ENCODE measurements at regions not wholly inside any gene's neighbourhood (a gene's known extent, or its start where the extent isn't known, plus 50 kb on each side); places are given as distances from the start of the nearest gene placed in this dataset.
A peak's percentile ranks its signal among the peaks of the same experiment; 100 is the strongest.

- Histone ChIP-seq H2AK5ac (ENCODE audit: low read length) (no peak overlapping the region), H2BK15ac (replicated peaks; ENCODE audit: low read depth) (no peak overlapping the region), H2BK120ac (ENCODE audit: low read depth, low read length) (no peak overlapping the region), H4K5ac (ENCODE audit: low read length) (no peak overlapping the region), H3K4me2 (ENCODE audit: low read length) (no peak overlapping the region), H3K27ac (ENCODE audit: low read depth, low read length) (no peak overlapping the region), H3K18ac (ENCODE audit: low read length) (no peak overlapping the region), H3K4ac (ENCODE audit: low read depth, low read length) (no peak overlapping the region), H3K79me1 (ENCODE audit: low read length) (peaks cover 7% of the 10 kb centered on the region), H3K4me1 (ENCODE audit: control insufficient read depth, low read depth, low read length) (no peaks in the 10 kb centered on the region), H3K56ac (ENCODE audit: low read length) (no peak overlapping the region), H3K36me3 (ENCODE audit: control insufficient read depth, insufficient read depth, low read length) (no peaks in the 10 kb centered on the region), H3K23ac (ENCODE audit: low read length) (no peak overlapping the region), H3K4me3 (ENCODE audit: low read length) (no peak overlapping the region), H3K27me3 (ENCODE audit: insufficient read depth, low read length, poor library complexity) (no peaks in the 10 kb centered on the region), H2BK5ac (ENCODE audit: low read length) (no peak overlapping the region), H3K79me2 (ENCODE audit: control insufficient read depth, insufficient read depth, low read length) (peaks cover 2% of the 10 kb centered on the region), H4K8ac (ENCODE audit: low read depth, low read length) (no peak overlapping the region), H3K9ac (ENCODE audit: low read length) (no peak overlapping the region)
- DNase-seq, result no peak
- no CpG with 5 or more reads among the region's 4 CpGs for WGBS (ENCODE audit: extremely low coverage, insufficient coverage, low lambda C conversion rate)
Observed at GRCh38 chr4:112847781-112848180, 201.7 kb upstream of the ANK2 start.

DNA sequence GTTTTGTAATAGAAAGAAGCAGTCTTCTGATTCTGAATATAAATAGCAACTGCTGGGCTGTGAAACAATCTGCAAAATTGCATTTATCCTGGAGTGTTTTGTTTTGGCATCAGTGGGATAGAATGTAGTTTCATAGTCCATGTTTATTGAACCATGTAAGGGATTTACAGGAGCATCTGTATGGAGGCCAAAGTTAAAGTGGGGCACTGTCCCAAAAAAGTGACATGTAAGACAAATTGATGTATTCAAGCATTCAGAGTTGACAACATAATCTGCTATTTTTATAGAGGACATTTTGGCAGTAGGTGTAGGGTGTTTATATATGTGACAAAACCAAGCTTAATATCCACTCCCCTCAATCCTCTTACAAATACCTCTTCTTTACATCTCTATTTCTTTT, 200.5 kb upstream of the ANK2 start:
- H3K27me3 ChIP-seq (ENCODE audit: insufficient read depth, low read length, poor library complexity), result no peaks in the 10 kb centered on the region
- H3K4ac ChIP-seq (ENCODE audit: low read depth, low read length), result no peak overlapping the region
- no peak overlapping the region for H3K9ac ChIP-seq (ENCODE audit: low read length)
- no peak overlapping the region for H4K8ac ChIP-seq (ENCODE audit: low read depth, low read length)
- H3K4me2 ChIP-seq (ENCODE audit: low read length), result no peak overlapping the region
- no peak overlapping the region for H2AK5ac ChIP-seq (ENCODE audit: low read length)
- no peak overlapping the region for H3K4me3 ChIP-seq (ENCODE audit: low read length)
- no peak overlapping the region for H2BK120ac ChIP-seq (ENCODE audit: low read depth, low read length)
- no peaks in the 10 kb centered on the region for H3K36me3 ChIP-seq (ENCODE audit: control insufficient read depth, insufficient read depth, low read length)
- H3K79me1 ChIP-seq (ENCODE audit: low read length), result peaks cover 5% of the 10 kb centered on the region
- H3K56ac ChIP-seq (ENCODE audit: low read length), result no peak overlapping the region
- H3K4me1 ChIP-seq (ENCODE audit: control insufficient read depth, low read depth, low read length), result no peaks in the 10 kb centered on the region
- H4K5ac ChIP-seq (ENCODE audit: low read length), result no peak overlapping the region
- peaks cover 2% of the 10 kb centered on the region for H3K79me2 ChIP-seq (ENCODE audit: control insufficient read depth, insufficient read depth, low read length)
- no peak for DNase-seq
- H3K18ac ChIP-seq (ENCODE audit: low read length), result no peak overlapping the region
- H3K23ac ChIP-seq (ENCODE audit: low read length), result no peak overlapping the region
- H2BK15ac ChIP-seq (replicated peaks; ENCODE audit: low read depth), result no peak overlapping the region
- H2BK5ac ChIP-seq (ENCODE audit: low read length), result no peak overlapping the region
- H3K27ac ChIP-seq (ENCODE audit: low read depth, low read length), result no peak overlapping the region

DNA sequence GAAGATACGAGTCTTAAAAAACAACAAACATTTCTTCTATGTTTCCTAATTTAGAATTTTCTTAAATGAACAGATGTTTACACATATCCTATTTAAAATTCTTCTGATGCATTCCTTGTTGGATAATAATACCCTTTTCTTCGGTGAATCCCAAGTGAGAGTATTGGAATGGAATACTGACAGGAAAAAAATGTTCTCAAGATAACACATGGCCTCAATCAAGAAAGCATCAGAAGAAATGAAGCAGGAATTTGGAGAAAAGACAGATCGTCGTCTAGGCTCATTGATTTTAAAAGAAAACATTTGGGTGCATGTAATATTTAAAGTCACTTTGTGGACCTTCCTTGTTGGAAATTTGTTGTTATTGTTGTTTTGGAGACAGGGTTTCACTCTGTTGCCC, 196.9 kb upstream of the ANK2 start:
- H3K4ac ChIP-seq (ENCODE audit: low read depth, low read length), result no peak overlapping the region
- no peak overlapping the region for H4K5ac ChIP-seq (ENCODE audit: low read length)
- 100% methylated on average over 1 of the region's 4 CpGs for WGBS (ENCODE audit: extremely low coverage, insufficient coverage, low lambda C conversion rate)
- H2BK15ac ChIP-seq (replicated peaks; ENCODE audit: low read depth), result no peak overlapping the region
- no peak overlapping the region for H3K27ac ChIP-seq (ENCODE audit: low read depth, low read length)
- no peak overlapping the region for H3K4me3 ChIP-seq (ENCODE audit: low read length)
- peaks cover 7% of the 10 kb centered on the region for H3K79me1 ChIP-seq (ENCODE audit: low read length)
- no peaks in the 10 kb centered on the region for H3K36me3 ChIP-seq (ENCODE audit: control insufficient read depth, insufficient read depth, low read length)
- peaks cover 3% of the 10 kb centered on the region for H3K79me2 ChIP-seq (ENCODE audit: control insufficient read depth, insufficient read depth, low read length)
- no peak overlapping the region for H2AK5ac ChIP-seq (ENCODE audit: low read length)
- no peak overlapping the region for H2BK120ac ChIP-seq (ENCODE audit: low read depth, low read length)
- no peak overlapping the region for H3K23ac ChIP-seq (ENCODE audit: low read length)
- no peak overlapping the region for H4K8ac ChIP-seq (ENCODE audit: low read depth, low read length)
- H3K4me1 ChIP-seq (ENCODE audit: control insufficient read depth, low read depth, low read length), result peaks cover 2% of the 10 kb centered on the region
- no peaks in the 10 kb centered on the region for H3K27me3 ChIP-seq (ENCODE audit: insufficient read depth, low read length, poor library complexity)
- no peak overlapping the region for H3K18ac ChIP-seq (ENCODE audit: low read length)
- H3K4me2 ChIP-seq (ENCODE audit: low read length), result no peak overlapping the region
- no peak for DNase-seq
- H2BK5ac ChIP-seq (ENCODE audit: low read length), result no peak overlapping the region
- no peak overlapping the region for H3K9ac ChIP-seq (ENCODE audit: low read length)
- no peak overlapping the region for H3K56ac ChIP-seq (ENCODE audit: low read length)

DNA sequence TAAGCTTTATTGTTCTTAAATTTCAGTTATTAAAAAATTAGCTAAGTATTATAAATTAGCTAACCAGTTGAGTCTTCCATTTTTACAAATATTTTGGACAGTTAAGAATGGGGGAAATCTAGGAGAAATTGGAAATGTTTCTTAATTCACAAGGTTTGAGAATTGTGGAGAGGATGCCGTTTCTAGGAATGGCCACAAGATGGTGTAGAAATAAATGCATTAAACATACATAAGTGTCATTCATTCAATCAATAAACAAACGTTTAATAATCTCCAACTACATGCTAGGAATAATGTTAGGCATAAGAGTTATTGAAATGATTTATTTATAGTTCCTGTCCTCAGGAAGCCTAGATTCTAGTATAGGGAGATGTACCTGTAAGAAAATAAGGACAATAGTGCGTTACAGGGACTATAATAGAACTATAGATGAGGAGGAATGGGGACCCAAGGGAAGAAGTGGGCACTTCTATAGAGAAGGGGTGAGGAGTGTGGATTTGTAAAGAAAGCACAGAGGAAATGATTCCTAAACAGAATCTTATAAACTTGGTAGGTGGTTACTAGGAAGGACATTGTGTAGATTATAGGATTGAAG, 195.7 kb upstream of the ANK2 start:
- Histone ChIP-seq H3K4me3 (ENCODE audit: low read length) (no peak overlapping the region), H2BK5ac (ENCODE audit: low read length) (no peak overlapping the region), H3K56ac (ENCODE audit: low read length) (no peak overlapping the region), H3K4me1 (ENCODE audit: control insufficient read depth, low read depth, low read length) (peaks cover 3% of the 10 kb centered on the region), H3K4me2 (ENCODE audit: low read length) (no peak overlapping the region), H4K8ac (ENCODE audit: low read depth, low read length) (no peak overlapping the region), H2AK5ac (ENCODE audit: low read length) (no peak overlapping the region), H3K36me3 (ENCODE audit: control insufficient read depth, insufficient read depth, low read length) (no peaks in the 10 kb centered on the region), H2BK15ac (replicated peaks; ENCODE audit: low read depth) (no peak overlapping the region), H2BK120ac (ENCODE audit: low read depth, low read length) (no peak overlapping the region), H3K27me3 (ENCODE audit: insufficient read depth, low read length, poor library complexity) (no peaks in the 10 kb centered on the region), H3K23ac (ENCODE audit: low read length) (no peak overlapping the region), H3K9ac (ENCODE audit: low read length) (no peak overlapping the region), H3K79me1 (ENCODE audit: low read length) (peaks cover 7% of the 10 kb centered on the region), H3K79me2 (ENCODE audit: control insufficient read depth, insufficient read depth, low read length) (peaks cover 3% of the 10 kb centered on the region), H3K18ac (ENCODE audit: low read length) (no peak overlapping the region), H3K27ac (ENCODE audit: low read depth, low read length) (no peak overlapping the region), H3K4ac (ENCODE audit: low read depth, low read length) (no peak overlapping the region), H4K5ac (ENCODE audit: low read length) (no peak overlapping the region)
- WGBS (ENCODE audit: extremely low coverage, insufficient coverage, low lambda C conversion rate), result no CpG with 5 or more reads among the region's 3 CpGs
- no peak for DNase-seq

- no peak overlapping the region for H2BK15ac ChIP-seq (replicated peaks; ENCODE audit: low read depth)
- H3K4me2 ChIP-seq (ENCODE audit: low read length), result no peak overlapping the region
- H3K27ac ChIP-seq (ENCODE audit: low read depth, low read length), result peak overlapping the region; percentile 0
- H3K23ac ChIP-seq (ENCODE audit: low read length), result no peak overlapping the region
- peaks cover 7% of the 10 kb centered on the region for H3K79me1 ChIP-seq (ENCODE audit: low read length)
- no peak overlapping the region for H4K5ac ChIP-seq (ENCODE audit: low read length)
- peaks cover 8% of the 10 kb centered on the region for H3K4me1 ChIP-seq (ENCODE audit: control insufficient read depth, low read depth, low read length)
- H3K4me3 ChIP-seq (ENCODE audit: low read length), result no peak overlapping the region
- no peak overlapping the region for H2AK5ac ChIP-seq (ENCODE audit: low read length)
- no peak overlapping the region for H3K9ac ChIP-seq (ENCODE audit: low read length)
- H3K18ac ChIP-seq (ENCODE audit: low read length), result no peak overlapping the region
- no peaks in the 10 kb centered on the region for H3K27me3 ChIP-seq (ENCODE audit: insufficient read depth, low read length, poor library complexity)
- H3K56ac ChIP-seq (ENCODE audit: low read length), result no peak overlapping the region
- no peak overlapping the region for H2BK120ac ChIP-seq (ENCODE audit: low read depth, low read length)
- DNase-seq, result peak; percentile 87
- H4K8ac ChIP-seq (ENCODE audit: low read depth, low read length), result no peak overlapping the region
- H2BK5ac ChIP-seq (ENCODE audit: low read length), result peak overlapping the region; percentile 76
- no peak overlapping the region for H3K4ac ChIP-seq (ENCODE audit: low read depth, low read length)
- peaks cover 3% of the 10 kb centered on the region for H3K79me2 ChIP-seq (ENCODE audit: control insufficient read depth, insufficient read depth, low read length)
- no peaks in the 10 kb centered on the region for H3K36me3 ChIP-seq (ENCODE audit: control insufficient read depth, insufficient read depth, low read length)
Observed at GRCh38 chr4:112854420-112854819, 195.0 kb upstream of the ANK2 start.

DNA sequence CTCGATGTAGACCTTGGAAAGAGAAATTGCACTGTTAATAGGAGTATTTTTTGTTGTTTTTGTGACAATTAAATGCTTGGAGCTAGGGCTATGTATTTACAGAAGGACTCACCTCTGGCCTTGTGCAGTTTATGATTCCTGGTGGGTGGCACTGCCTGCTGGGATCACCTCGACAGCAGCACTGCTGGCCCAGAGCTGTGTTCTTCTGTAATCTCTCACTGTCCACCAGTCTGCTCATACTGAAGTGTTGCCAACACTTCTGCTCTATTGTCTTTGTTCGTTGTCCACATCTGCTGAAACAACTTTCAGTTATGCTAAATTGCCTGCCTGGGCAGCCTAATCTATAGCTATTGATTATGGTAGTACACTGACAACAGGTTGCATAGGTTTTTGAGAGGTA, 194.4 kb upstream of the ANK2 start:
- Histone ChIP-seq H4K5ac (ENCODE audit: low read length) (no peak overlapping the region), H3K27ac (ENCODE audit: low read depth, low read length) (no peak overlapping the region), H3K56ac (ENCODE audit: low read length) (peak overlapping the region; percentile 54), H2AK5ac (ENCODE audit: low read length) (no peak overlapping the region), H2BK15ac (replicated peaks; ENCODE audit: low read depth) (no peak overlapping the region), H3K79me2 (ENCODE audit: control insufficient read depth, insufficient read depth, low read length) (peaks cover 3% of the 10 kb centered on the region), H3K4ac (ENCODE audit: low read depth, low read length) (no peak overlapping the region), H3K36me3 (ENCODE audit: control insufficient read depth, insufficient read depth, low read length) (no peaks in the 10 kb centered on the region), H3K18ac (ENCODE audit: low read length) (no peak overlapping the region), H3K4me2 (ENCODE audit: low read length) (no peak overlapping the region), H2BK5ac (ENCODE audit: low read length) (peak overlapping the region; percentile 71), H2BK120ac (ENCODE audit: low read depth, low read length) (no peak overlapping the region), H3K27me3 (ENCODE audit: insufficient read depth, low read length, poor library complexity) (no peaks in the 10 kb centered on the region), H4K8ac (ENCODE audit: low read depth, low read length) (no peak overlapping the region), H3K4me1 (ENCODE audit: control insufficient read depth, low read depth, low read length) (peaks cover 9% of the 10 kb centered on the region), H3K23ac (ENCODE audit: low read length) (no peak overlapping the region), H3K79me1 (ENCODE audit: low read length) (peaks cover 9% of the 10 kb centered on the region), H3K4me3 (ENCODE audit: low read length) (no peak overlapping the region), H3K9ac (ENCODE audit: low read length) (peak overlapping the region; percentile 20)
- no peak for DNase-seq
- no CpG with 5 or more reads among the region's 3 CpGs for WGBS (ENCODE audit: extremely low coverage, insufficient coverage, low lambda C conversion rate)
